Activated naive CD8-positive, alpha-beta T cell treated with anti-CD3 and anti-CD28 coated beads, Interleukin-2, amount 10 ng/mL, durations not matched to agents 7 days and 5 days (primary cell): ENCODE measurements at regions not wholly inside any gene's neighbourhood (a gene's known extent, or its start where the extent isn't known, plus 50 kb on each side); places are given as distances from the start of the nearest gene placed in this dataset.
A peak's percentile ranks its signal among the peaks of the same experiment; 100 is the strongest.

Experiments used
- ATAC-seq: fragments of 150-1000 bp; cut with Tn5 transposase; one replicate; pipeline ENCODE4 v1.10.0; 2021; ENCODE audit warnings: low read depth, moderate library complexity
- POLR2A ChIA-PET: fragments of 350-600 bp; sonication (Branson Sonifier 250); formaldehyde crosslinking; loops from one replicate; lab custom pipeline; 2021; ENCODE audit warnings: antibody characterized with exemption; lab: Charles Lee
- DNase-seq: peaks from one replicate; pipeline ENCODE4 v3.0.0; 2021
- H3K27ac Mint-ChIP-seq: one replicate; pipeline ENCODE4 v1.8.0; 2022; ENCODE audit warnings: mild to moderate bottlenecking, mixed read lengths
- H3K27me3 Mint-ChIP-seq: one replicate; pipeline ENCODE4 v1.8.0; 2022; ENCODE audit warnings: mild to moderate bottlenecking, moderate library complexity, mixed read lengths
- H3K36me3 Mint-ChIP-seq: one replicate; pipeline ENCODE4 v1.8.0; 2021; ENCODE audit warnings: mild to moderate bottlenecking, mixed read lengths
- H3K4me1 Mint-ChIP-seq: one replicate; pipeline ENCODE4 v1.8.0; 2021; ENCODE audit warnings: mixed read lengths
- H3K4me3 Mint-ChIP-seq: one replicate; pipeline ENCODE4 v1.8.0; 2022; ENCODE audit warnings: mild to moderate bottlenecking, moderate library complexity, mixed read lengths
- H3K9me3 Mint-ChIP-seq: one replicate; pipeline ENCODE4 v1.8.0; 2021; ENCODE audit warnings: mixed read lengths

- DNase-seq (no peak), ATAC-seq (peak; percentile 44)
- Mint-ChIP-seq H3K4me3 (peak overlapping the region; percentile 86), H3K27me3 (peaks cover 50% of the 10 kb centered on the region), H3K27ac (peak overlapping the region; percentile 22), H3K9me3 (peaks cover 2% of the 10 kb centered on the region), H3K36me3 (no peaks in the 10 kb centered on the region), H3K4me1 (peaks cover 13% of the 10 kb centered on the region)
- POLR2A ChIA-PET, result no interaction called here
These were observed 68.0 kb upstream of the AKT3 start for GRCh38 chr1:243917863-243918565.

- DNase-seq, result peak; percentile 33
- Mint-ChIP-seq H3K4me1 (peaks cover 13% of the 10 kb centered on the region), H3K27ac (peak overlapping the region; percentile 22), H3K36me3 (no peaks in the 10 kb centered on the region), H3K9me3 (peaks cover 2% of the 10 kb centered on the region), H3K4me3 (peak overlapping the region; percentile 86), H3K27me3 (peaks cover 49% of the 10 kb centered on the region)
- POLR2A ChIA-PET, result no interaction called here
- ATAC-seq, result peak; percentile 55
These were observed 67.3 kb upstream of the AKT3 start for GRCh38 chr1:243917177-243917862.

GRCh38 chr1:243916160-243916559, 66.1 kb upstream of the AKT3 start:
- Mint-ChIP-seq H3K4me1 (peaks cover 13% of the 10 kb centered on the region), H3K9me3 (peaks cover 2% of the 10 kb centered on the region), H3K4me3 (peak overlapping the region; percentile 67), H3K36me3 (no peaks in the 10 kb centered on the region), H3K27me3 (peaks cover 49% of the 10 kb centered on the region), H3K27ac (no peak overlapping the region)
- DNase-seq (no peak), ATAC-seq (no peak)
- POLR2A ChIA-PET, result no interaction called here

- no peaks in the 10 kb centered on the region for H3K36me3 Mint-ChIP-seq
- H3K9me3 Mint-ChIP-seq, result peaks cover 2% of the 10 kb centered on the region
- H3K4me1 Mint-ChIP-seq, result peaks cover 3% of the 10 kb centered on the region
- DNase-seq (no peak), ATAC-seq (no peak)
- no peak overlapping the region for H3K27ac Mint-ChIP-seq
- POLR2A ChIA-PET, result no interaction called here
- H3K4me3 Mint-ChIP-seq, result no peak overlapping the region
- H3K27me3 Mint-ChIP-seq, result peaks cover 29% of the 10 kb centered on the region
These were observed 62.3 kb upstream of the AKT3 start for GRCh38 chr1:243912347-243912746.

- H3K27me3 Mint-ChIP-seq, result peaks cover 20% of the 10 kb centered on the region
- POLR2A ChIA-PET, result no interaction called here
- H3K27ac Mint-ChIP-seq, result no peak overlapping the region
- H3K9me3 Mint-ChIP-seq, result peaks cover 2% of the 10 kb centered on the region
- H3K4me1 Mint-ChIP-seq, result no peaks in the 10 kb centered on the region
- H3K4me3 Mint-ChIP-seq, result no peak overlapping the region
- H3K36me3 Mint-ChIP-seq, result no peaks in the 10 kb centered on the region
- DNase-seq (no peak), ATAC-seq (no peak)
These were observed 60.6 kb upstream of the AKT3 start for GRCh38 chr1:243910607-243911006.

- Mint-ChIP-seq H3K4me1 (no peaks in the 10 kb centered on the region), H3K36me3 (no peaks in the 10 kb centered on the region), H3K27ac (no peak overlapping the region), H3K27me3 (peaks cover 15% of the 10 kb centered on the region), H3K4me3 (no peak overlapping the region), H3K9me3 (no peaks in the 10 kb centered on the region)
- POLR2A ChIA-PET, result no interaction called here
- DNase-seq (no peak), ATAC-seq (no peak)
These were observed 53.9 kb upstream of the AKT3 start for GRCh38 chr1:243903895-243904294.

GRCh38 chr1:243903041-243903440, 53.0 kb upstream of the AKT3 start:
- no peaks in the 10 kb centered on the region for H3K9me3 Mint-ChIP-seq
- no peak overlapping the region for H3K4me3 Mint-ChIP-seq
- DNase-seq, result no peak
- POLR2A ChIA-PET, result no interaction called here
- no peak for ATAC-seq
- no peaks in the 10 kb centered on the region for H3K36me3 Mint-ChIP-seq
- H3K4me1 Mint-ChIP-seq, result no peaks in the 10 kb centered on the region
- H3K27ac Mint-ChIP-seq, result no peak overlapping the region
- peaks cover 15% of the 10 kb centered on the region for H3K27me3 Mint-ChIP-seq

- POLR2A ChIA-PET, result no interaction called here
- Mint-ChIP-seq H3K9me3 (no peaks in the 10 kb centered on the region), H3K27ac (no peak overlapping the region), H3K36me3 (no peaks in the 10 kb centered on the region), H3K4me1 (no peaks in the 10 kb centered on the region), H3K27me3 (peaks cover 15% of the 10 kb centered on the region), H3K4me3 (no peak overlapping the region)
- ATAC-seq (no peak), DNase-seq (no peak)
These were observed 52.1 kb upstream of the AKT3 start for GRCh38 chr1:243902100-243902499.
